ENCODE measurements at regions not wholly inside any gene's neighbourhood (a gene's known extent, or its start where the extent isn't known, plus 50 kb on each side); places are given as distances from the start of the nearest gene placed in this dataset.

- no peak for DNase-seq (ENCODE audit: low read depth in 2 of 2)
- H3K4me3 ChIP-seq (replicated peaks in 1 of 2; ENCODE audit: low read depth in 2 of 2, low read length in 2 of 2): no peak overlapping the region
- TF ChIP-seq CTCF (IDR thresholded peaks at IDR 0.05; ENCODE audit: low read depth, low read length): no peak
Measured at GRCh38 chr1:177366091-177366490, 195.3 kb downstream of the BRINP2 start.

- no peak for TF ChIP-seq CTCF (IDR thresholded peaks at IDR 0.05; ENCODE audit: low read depth, low read length)
- H3K4me3 ChIP-seq (replicated peaks in 1 of 2; ENCODE audit: low read depth in 2 of 2, low read length in 2 of 2): no peak overlapping the region
- no peak for DNase-seq (ENCODE audit: low read depth in 2 of 2)
Measured at GRCh38 chr1:177360791-177361190, 190.0 kb downstream of the BRINP2 start.

GRCh38 chr1:177356674-177357435 lies 186.1 kb downstream of the BRINP2 start:
- DNase-seq (ENCODE audit: low read depth in 2 of 2): no peak
- TF ChIP-seq CTCF (IDR thresholded peaks at IDR 0.05; ENCODE audit: low read depth, low read length): no peak

GRCh38 chr1:177355575-177355974 lies 184.8 kb downstream of the BRINP2 start:
- H3K4me3 ChIP-seq (replicated peaks in 1 of 2; ENCODE audit: low read depth in 2 of 2, low read length in 2 of 2): no peak overlapping the region
- peak; percentile 69 for TF ChIP-seq CTCF (IDR thresholded peaks at IDR 0.05; ENCODE audit: low read depth, low read length)
- peak; percentile 58 to 60 for DNase-seq (ENCODE audit: low read depth in 2 of 2)

More at GRCh38 chr1:177356674-177357435, 186.1 kb downstream of the BRINP2 start:
- H3K4me3 ChIP-seq (replicated peaks in 1 of 2; ENCODE audit: low read depth in 2 of 2, low read length in 2 of 2): no peak overlapping the region

- no peak for TF ChIP-seq CTCF (IDR thresholded peaks at IDR 0.05; ENCODE audit: low read depth, low read length)
- no peak overlapping the region for H3K4me3 ChIP-seq (replicated peaks in 1 of 2; ENCODE audit: low read depth in 2 of 2, low read length in 2 of 2)
- DNase-seq (ENCODE audit: low read depth in 2 of 2): no peak
Measured at GRCh38 chr1:177354247-177354646, 183.5 kb downstream of the BRINP2 start.

GRCh38 chr1:177351361-177352108 lies 180.8 kb downstream of the BRINP2 start:
- no peak overlapping the region for H3K4me3 ChIP-seq (replicated peaks in 1 of 2; ENCODE audit: low read depth in 2 of 2, low read length in 2 of 2)
- DNase-seq (ENCODE audit: low read depth in 2 of 2): no peak
- no peak for TF ChIP-seq CTCF (IDR thresholded peaks at IDR 0.05; ENCODE audit: low read depth, low read length)
